ENCODE measurements at regions not wholly inside any gene's neighbourhood (a gene's known extent, or its start where the extent isn't known, plus 50 kb on each side); places are given as distances from the start of the nearest gene placed in this dataset.

- Histone ChIP-seq H3K27ac (no peak overlapping the region), H3K4me1 (no peaks in the 10 kb centered on the region), H3K9me3 (no peaks in the 10 kb centered on the region), H3K4me3 (no peak overlapping the region), H3K27me3 (replicated peaks in 1 of 7) (no peaks in the 10 kb centered on the region), H3K36me3 (no peaks in the 10 kb centered on the region)
- intact Hi-C loops (cut with DNase I; ENCODE audit: low total_unique reads) = no loop called here
- no peak for DNase-seq
- TF ChIP-seq POLR2A (IDR thresholded peaks at IDR 0.05) = no peak
- 52 to 75% (median 70%) methylated on average over 1 of the region's 1 CpG for WGBS, 5 donors
Observed at GRCh38 chr3:159559771-159560170, 428.9 kb upstream of the IL12A start.

- no peaks in the 10 kb centered on the region for H3K9me3 ChIP-seq
- H3K4me1 ChIP-seq = no peaks in the 10 kb centered on the region
- WGBS, 5 donors = 55 to 64% (median 59%) methylated on average over 8 of the region's 8 CpGs
- no peak overlapping the region for H3K27ac ChIP-seq
- no peak for DNase-seq
- no peak overlapping the region for H3K4me3 ChIP-seq
- H3K36me3 ChIP-seq = no peaks in the 10 kb centered on the region
- no peaks in the 10 kb centered on the region for H3K27me3 ChIP-seq (replicated peaks in 1 of 7)
- TF ChIP-seq POLR2AphosphoS5 (IDR thresholded peaks at IDR 0.05) (no peak), CTCF (IDR thresholded peaks at IDR 0.05 in 8 of 11, conservative IDR thresholded peaks at IDR 0.05 in 3 of 11) (no peak), POLR2A (IDR thresholded peaks at IDR 0.05) (no peak)
- intact Hi-C loops (cut with DNase I; ENCODE audit: low total_unique reads) = no loop called here
Observed at GRCh38 chr3:159560214-159560979, 428.2 kb upstream of the IL12A start.

- Histone ChIP-seq H3K27ac (no peak overlapping the region), H3K4me3 (no peak overlapping the region), H3K4me1 (no peaks in the 10 kb centered on the region), H3K9me3 (peaks cover 0 to 7% (median 0%) of the 10 kb centered on the region in 8 donors), H3K36me3 (no peaks in the 10 kb centered on the region), H3K27me3 (replicated peaks in 1 of 7) (no peaks in the 10 kb centered on the region)
- TF ChIP-seq CTCF (IDR thresholded peaks at IDR 0.05 in 8 of 11, conservative IDR thresholded peaks at IDR 0.05 in 3 of 11) (no peak), POLR2AphosphoS5 (IDR thresholded peaks at IDR 0.05) (no peak), POLR2A (IDR thresholded peaks at IDR 0.05) (no peak)
- DNase-seq = no peak
- 84 to 98% (median 94%) methylated on average over 1 of the region's 1 CpG for WGBS, 5 donors
- intact Hi-C loops (cut with DNase I; ENCODE audit: low total_unique reads) = no loop called here
Observed at GRCh38 chr3:159565313-159565712, 423.3 kb upstream of the IL12A start.

- TF ChIP-seq CTCF (IDR thresholded peaks at IDR 0.05 in 8 of 11, conservative IDR thresholded peaks at IDR 0.05 in 3 of 11) (no peak), POLR2AphosphoS5 (IDR thresholded peaks at IDR 0.05) (no peak), POLR2A (IDR thresholded peaks at IDR 0.05) (no peak)
- WGBS, 5 donors = 76 to 85% (median 79%) methylated on average over 3 of the region's 3 CpGs
- Histone ChIP-seq H3K4me1 (no peaks in the 10 kb centered on the region), H3K27me3 (replicated peaks in 1 of 7) (no peaks in the 10 kb centered on the region), H3K27ac (no peak overlapping the region), H3K4me3 (no peak overlapping the region), H3K9me3 (no peaks in the 10 kb centered on the region), H3K36me3 (no peaks in the 10 kb centered on the region)
- intact Hi-C loops (cut with DNase I; ENCODE audit: low total_unique reads) = no loop called here
- no peak for DNase-seq
Observed at GRCh38 chr3:159583662-159584061, 405.0 kb upstream of the IL12A start.

Measured in spleen (tissue), 11 donors.